Activated CD8-positive, alpha-beta T cell treated with anti-CD3 and anti-CD28 coated beads for 36 hours (primary cell): ENCODE measurements at regions not wholly inside any gene's neighbourhood (a gene's known extent, or its start where the extent isn't known, plus 50 kb on each side); places are given as distances from the start of the nearest gene placed in this dataset.

Experiments used
- ATAC-seq: fragments of 200-7000 bp; cut with Tn5 transposase; one replicate; pipeline ENCODE4 v1.10.0; 2021; ENCODE audit warnings: mild to moderate bottlenecking, moderate library complexity
- CTCF ChIA-PET: fragments of 350-600 bp; sonication (Branson Sonifier 250); formaldehyde crosslinking; loops from one replicate; lab custom pipeline; 2021; ENCODE audit warnings: antibody characterized with exemption; lab: Charles Lee
- POLR2A ChIA-PET: fragments of 350-600 bp; sonication (Branson Sonifier 250); formaldehyde crosslinking; loops from one replicate; lab custom pipeline; 2021; ENCODE audit warnings: antibody characterized with exemption; lab: Charles Lee
- DNase-seq: peaks from one replicate; pipeline ENCODE4 v3.0.0-alpha.2; 2020
- H3K27ac Mint-ChIP-seq: one replicate; pipeline ENCODE4 v1.8.0; 2021; ENCODE audit warnings: mild to moderate bottlenecking, mixed read lengths
- H3K27me3 Mint-ChIP-seq: one replicate; pipeline ENCODE4 v1.8.0; 2021; ENCODE audit warnings: mixed read lengths
- H3K36me3 Mint-ChIP-seq: one replicate; pipeline ENCODE4 v1.8.0; 2021; ENCODE audit warnings: low read depth, mixed read lengths
- H3K4me1 Mint-ChIP-seq: one replicate; pipeline ENCODE4 v1.8.0; 2021; ENCODE audit warnings: low read depth, mixed read lengths
- H3K4me3 Mint-ChIP-seq: one replicate; pipeline ENCODE4 v1.8.0; 2021; ENCODE audit warnings: mild to moderate bottlenecking, moderate library complexity, mixed read lengths
- H3K9me3 Mint-ChIP-seq: one replicate; pipeline ENCODE4 v1.8.0; 2021; ENCODE audit warnings: mixed read lengths
- CTCF ChIP-seq: fragments of 200-600 bp; IDR thresholded peaks from one replicate; pipeline ENCODE4 v1.8.0; 2022; ENCODE audit warnings: antibody characterized with exemption, mild to moderate bottlenecking
- intact Hi-C: fragments of 100-400 bp; cut with micrococcal nuclease; formaldehyde crosslinking; loops from one replicate; pipeline ENCODE4 v1.10.0; 2022

GRCh38 chr7:52959878-52960660, 75.4 kb upstream of the POM121L12 start:
- intact Hi-C loops: no loop called here
- no peaks in the 10 kb centered on the region for H3K27me3 Mint-ChIP-seq
- H3K4me3 Mint-ChIP-seq: no peak overlapping the region
- H3K4me1 Mint-ChIP-seq: no peaks in the 10 kb centered on the region
- ChIA-PET CTCF (no interaction called here), POLR2A (no interaction called here)
- H3K9me3 Mint-ChIP-seq: peaks cover 23% of the 10 kb centered on the region
- no peaks in the 10 kb centered on the region for H3K36me3 Mint-ChIP-seq
- no peak overlapping the region for H3K27ac Mint-ChIP-seq
- no peak for TF ChIP-seq CTCF
- DNase-seq: no peak
- no peak for ATAC-seq

- DNase-seq (no peak), ATAC-seq (no peak)
- Mint-ChIP-seq H3K36me3 (no peaks in the 10 kb centered on the region), H3K27ac (no peak overlapping the region), H3K9me3 (peaks cover 21% of the 10 kb centered on the region), H3K4me1 (no peaks in the 10 kb centered on the region), H3K4me3 (no peak overlapping the region), H3K27me3 (no peaks in the 10 kb centered on the region)
- POLR2A ChIA-PET: no interaction called here
- intact Hi-C loops: no loop called here
- CTCF ChIA-PET: no interaction called here
- no peak for TF ChIP-seq CTCF
Observed at GRCh38 chr7:52959336-52959735, 76.1 kb upstream of the POM121L12 start.

- ATAC-seq: no peak
- ChIA-PET POLR2A (no interaction called here), CTCF (no interaction called here)
- Mint-ChIP-seq H3K27ac (no peak overlapping the region), H3K36me3 (no peaks in the 10 kb centered on the region), H3K27me3 (no peaks in the 10 kb centered on the region), H3K4me3 (no peak overlapping the region), H3K9me3 (peaks cover 18% of the 10 kb centered on the region), H3K4me1 (no peaks in the 10 kb centered on the region)
- DNase-seq: no peak
- intact Hi-C loops: no loop called here
- no peak for TF ChIP-seq CTCF
Observed at GRCh38 chr7:52958621-52959140, 76.8 kb upstream of the POM121L12 start.

- ATAC-seq: no peak
Observed at GRCh38 chr7:52956379-52956915, 79.0 kb upstream of the POM121L12 start.

More at GRCh38 chr7:52956379-52956915, 79.0 kb upstream of the POM121L12 start:
- intact Hi-C loops: no loop called here
- ChIA-PET CTCF (no interaction called here), POLR2A (no interaction called here)
- Mint-ChIP-seq H3K27ac (no peak overlapping the region), H3K4me1 (no peaks in the 10 kb centered on the region), H3K27me3 (no peaks in the 10 kb centered on the region), H3K9me3 (peaks cover 12% of the 10 kb centered on the region), H3K4me3 (no peak overlapping the region), H3K36me3 (no peaks in the 10 kb centered on the region)
- DNase-seq: no peak
- no peak for TF ChIP-seq CTCF
